ENCODE measurements at regions not wholly inside any gene's neighbourhood (a gene's known extent, or its start where the extent isn't known, plus 50 kb on each side); places are given as distances from the start of the nearest gene placed in this dataset.
A peak's percentile ranks its signal among the peaks of the same experiment; 100 is the strongest.

DNA sequence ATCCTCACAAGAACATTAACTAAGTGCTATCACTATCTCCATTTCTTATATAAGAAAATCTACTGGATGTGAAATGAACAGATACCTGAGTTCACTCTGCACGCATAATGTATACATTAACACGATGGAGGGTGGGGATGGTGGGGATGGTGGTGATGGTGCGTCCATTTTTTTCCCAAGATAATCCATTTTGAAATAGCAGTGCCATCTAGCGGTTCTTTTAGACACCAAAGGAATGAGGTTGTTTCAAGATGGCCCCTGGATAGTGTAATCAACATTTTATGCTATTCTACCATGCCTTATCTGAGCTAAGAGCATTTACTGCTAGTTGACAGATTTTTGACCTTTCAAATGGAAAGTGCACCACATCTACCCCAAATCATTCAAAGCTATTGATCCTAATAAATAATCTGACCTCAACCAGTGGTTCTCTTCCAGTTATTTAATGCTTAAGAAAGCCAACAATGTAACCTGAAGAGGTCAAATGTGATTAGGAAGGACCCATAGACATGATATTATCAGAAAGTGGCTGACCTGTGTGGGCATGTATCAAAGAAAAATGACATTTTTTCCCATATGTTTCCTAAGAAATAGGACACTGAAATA is 714.7 kb upstream of the TENM4 start:
- peak; percentile 17 for DNase-seq (ENCODE audit: low read depth)

DNA sequence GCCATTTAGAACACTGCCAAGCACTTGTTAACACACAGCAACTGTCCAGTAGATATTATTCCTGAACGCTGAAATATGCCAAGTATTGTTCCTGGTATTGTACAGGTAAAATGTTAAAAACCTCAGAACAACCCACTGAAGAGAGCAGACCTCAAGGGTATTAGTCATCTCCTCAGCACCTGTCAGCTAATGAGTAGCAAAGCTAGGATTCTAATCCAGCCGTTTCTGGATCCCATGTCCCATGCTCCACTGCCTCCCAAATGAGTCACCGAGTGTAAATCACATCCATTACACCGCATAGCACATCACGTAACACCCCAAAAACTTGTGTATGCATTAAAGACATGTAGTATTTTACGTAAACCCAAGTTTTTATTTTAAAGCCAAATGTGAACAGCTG is 705.4 kb upstream of the TENM4 start:
- DNase-seq (ENCODE audit: low read depth) = no peak

DNA sequence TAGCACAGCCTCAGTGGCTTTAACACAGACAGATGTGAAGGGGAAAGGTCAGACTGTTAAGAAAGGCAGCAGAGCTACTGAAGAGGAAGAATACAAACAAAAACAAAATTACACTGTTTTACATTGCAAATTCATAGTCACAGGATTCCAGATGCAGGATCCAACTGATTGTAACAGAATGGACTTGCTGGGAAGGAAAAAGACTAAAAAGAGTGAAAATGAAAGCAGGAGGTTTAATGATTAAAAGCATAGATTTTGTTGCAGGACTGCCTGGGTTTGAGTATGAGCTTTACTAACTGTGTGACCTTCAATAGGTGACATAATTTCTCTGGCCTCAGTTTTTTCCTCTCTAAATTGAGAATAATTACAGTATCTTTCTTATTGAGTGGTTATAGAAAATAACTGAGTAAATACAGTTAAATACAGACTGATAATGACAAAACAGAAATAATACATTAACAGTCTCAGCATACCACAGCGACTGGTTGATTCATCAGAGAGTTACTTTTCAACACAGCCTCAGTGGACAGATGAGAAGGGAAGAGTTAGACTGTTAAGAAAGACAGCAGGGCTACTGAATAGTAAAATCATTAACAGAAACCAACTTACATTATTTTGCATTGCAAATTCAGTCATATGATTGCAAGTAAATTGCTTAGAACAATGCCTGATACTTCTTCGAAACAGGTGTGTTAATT is 704.2 kb upstream of the TENM4 start:
- no peak for DNase-seq (ENCODE audit: low read depth)

DNA sequence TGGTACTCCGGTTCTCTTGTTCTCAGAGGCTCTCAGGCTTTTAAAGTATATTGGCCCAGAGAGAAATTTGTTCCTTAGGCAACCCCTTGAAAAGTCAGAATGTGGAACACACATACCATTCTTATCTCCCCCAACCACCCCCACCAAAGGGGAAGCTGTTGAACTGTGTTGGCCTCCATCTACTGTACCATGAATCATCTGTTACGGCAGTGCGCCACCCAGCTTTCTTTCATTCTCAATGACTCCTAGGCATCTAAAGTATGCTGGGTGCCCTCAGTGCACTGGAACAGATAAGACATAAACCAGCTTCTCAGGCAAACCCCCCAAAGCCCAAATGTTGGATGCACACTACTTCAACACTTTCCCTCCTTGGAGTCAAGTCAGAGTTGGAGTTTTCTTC is 696.2 kb upstream of the TENM4 start:
- no peak for DNase-seq (ENCODE audit: low read depth)

DNA sequence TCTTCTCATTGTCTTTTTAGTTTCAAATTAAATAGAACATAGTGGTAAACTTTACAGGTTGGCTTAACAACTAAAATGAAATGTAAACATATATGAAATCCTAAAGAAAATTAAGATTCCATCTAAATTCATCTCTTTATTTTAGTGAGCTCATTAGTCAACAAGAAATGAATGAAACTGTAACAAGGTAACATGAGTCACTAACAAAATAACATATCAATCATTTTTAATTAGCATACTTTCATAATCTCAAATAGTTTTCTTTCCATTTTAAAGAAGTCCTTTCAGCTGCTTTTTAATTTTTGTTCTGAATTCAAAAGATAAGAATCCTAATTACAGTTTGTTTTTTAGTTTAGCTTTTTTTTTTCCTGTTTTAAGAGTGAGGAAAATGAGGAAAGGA is 688.6 kb upstream of the TENM4 start:
- DNase-seq (ENCODE audit: low read depth) = no peak

DNA sequence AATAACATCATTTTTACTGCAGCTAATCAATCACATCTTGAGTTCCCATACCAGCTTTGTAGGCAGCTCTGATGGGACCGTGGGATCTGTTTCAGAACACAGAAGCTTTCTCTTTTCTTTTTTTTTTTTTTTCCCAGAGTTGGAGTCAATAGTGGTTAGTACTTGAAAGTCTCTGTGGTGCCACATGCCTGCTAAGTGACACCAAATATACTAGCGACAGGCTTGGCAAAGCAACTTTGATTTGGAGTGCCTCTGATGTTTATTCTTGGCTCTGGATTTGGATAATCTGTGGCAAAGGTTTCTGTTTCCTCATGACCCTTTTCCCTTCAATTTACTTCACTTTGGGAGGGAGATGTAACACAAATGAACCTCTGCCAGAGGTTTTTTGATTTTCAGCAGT is 681.4 kb upstream of the TENM4 start:
- no peak for DNase-seq (ENCODE audit: low read depth)

DNA sequence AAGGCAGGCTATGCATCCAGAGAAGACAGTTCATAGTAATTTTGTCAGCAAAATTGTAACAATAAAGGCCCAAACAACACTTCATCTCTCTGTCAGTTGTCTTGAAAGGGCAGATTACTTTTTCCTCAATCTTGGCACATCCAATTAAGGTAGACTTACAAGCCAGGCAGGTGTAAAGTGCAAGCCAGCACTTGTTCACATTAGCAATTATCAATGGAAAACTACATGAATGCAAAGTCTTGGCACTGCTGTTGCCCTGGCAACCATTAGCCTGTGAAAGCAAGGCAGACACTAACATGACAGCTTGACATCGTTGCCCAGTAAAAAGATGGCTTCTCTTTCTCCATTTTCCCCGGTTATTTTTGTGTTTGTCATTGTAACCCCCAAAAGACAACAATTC is 677.2 kb upstream of the TENM4 start:
- DNase-seq (ENCODE audit: low read depth) = no peak

DNA sequence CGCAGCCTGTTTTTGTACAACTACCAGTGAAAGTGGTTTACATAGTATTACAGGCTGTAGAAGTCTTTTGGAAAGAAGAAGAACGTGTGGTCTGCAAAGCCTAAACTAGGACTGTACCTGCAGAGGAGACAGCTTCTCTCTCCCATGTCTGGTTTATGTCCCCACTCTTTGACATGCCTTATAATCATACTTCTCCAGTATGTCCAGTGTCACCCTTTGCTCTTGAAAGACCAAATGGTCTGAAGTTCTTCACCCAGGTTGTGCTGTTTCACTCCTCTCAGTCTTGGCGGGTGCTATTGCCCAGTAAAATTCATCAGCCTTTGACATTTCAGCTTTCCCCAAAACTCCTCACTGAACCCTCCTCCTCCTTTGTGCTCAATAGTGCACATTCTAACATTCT is 676.0 kb upstream of the TENM4 start:
- DNase-seq (ENCODE audit: low read depth) = no peak

DNA sequence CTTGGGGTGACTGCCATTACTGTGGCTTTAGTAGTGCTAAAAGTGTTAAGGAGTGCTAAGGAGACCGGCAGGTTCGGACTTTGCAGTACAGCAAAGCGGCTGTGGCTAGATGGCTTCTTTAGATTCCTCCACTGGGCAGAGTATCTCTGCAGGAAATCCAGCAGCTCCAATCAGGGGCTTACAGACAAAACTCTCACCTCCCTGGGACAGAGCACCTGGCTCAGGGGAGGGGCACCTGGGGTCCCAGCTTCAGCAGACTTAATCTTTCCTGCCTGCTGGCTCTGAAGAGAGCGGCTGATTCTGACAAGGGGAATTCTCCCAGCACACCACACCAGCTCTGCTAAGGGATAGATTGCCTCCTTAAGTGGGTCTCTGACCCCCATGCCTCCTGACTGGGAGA is 668.8 kb upstream of the TENM4 start:
- no peak for DNase-seq (ENCODE audit: low read depth)

DNA sequence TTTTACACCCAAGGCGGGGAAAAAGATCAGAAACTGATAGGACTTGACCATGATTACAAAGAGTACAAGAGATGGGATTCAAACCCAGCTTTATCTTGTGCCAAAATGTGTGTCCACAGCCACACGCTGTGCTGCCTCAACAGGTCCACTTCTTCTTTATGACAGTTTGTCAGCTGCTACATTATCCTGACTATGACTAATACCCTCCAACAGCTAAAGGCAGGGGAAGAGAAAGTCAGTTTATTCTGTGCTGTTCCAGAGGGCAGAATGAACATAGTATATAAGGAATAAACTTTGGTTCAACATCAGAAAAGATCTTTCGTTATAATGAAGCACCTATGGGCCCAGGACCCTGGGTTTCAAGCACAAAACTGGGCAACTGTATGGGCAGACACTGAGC is 668.2 kb upstream of the TENM4 start:
- DNase-seq (ENCODE audit: low read depth) = no peak

DNA sequence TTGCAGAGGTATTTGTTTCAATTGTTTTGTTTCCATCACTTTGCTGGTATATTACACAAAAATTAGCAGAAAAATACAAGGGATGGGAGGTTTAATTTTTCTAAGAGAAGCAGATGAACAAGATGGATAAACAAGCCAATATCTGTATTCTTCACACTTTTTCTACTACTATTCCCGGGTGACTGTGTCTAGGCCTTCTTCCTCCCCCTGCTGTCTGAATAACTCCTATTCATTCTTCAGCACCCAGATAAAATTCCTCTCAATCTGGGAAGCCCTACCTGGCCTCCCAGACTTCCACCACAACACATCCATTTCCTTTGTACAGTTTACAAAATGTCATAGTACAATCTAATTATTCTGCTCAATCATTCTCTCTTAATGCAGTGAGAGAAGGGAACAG is 666.6 kb upstream of the TENM4 start:
- DNase-seq (ENCODE audit: low read depth) = no peak

DNA sequence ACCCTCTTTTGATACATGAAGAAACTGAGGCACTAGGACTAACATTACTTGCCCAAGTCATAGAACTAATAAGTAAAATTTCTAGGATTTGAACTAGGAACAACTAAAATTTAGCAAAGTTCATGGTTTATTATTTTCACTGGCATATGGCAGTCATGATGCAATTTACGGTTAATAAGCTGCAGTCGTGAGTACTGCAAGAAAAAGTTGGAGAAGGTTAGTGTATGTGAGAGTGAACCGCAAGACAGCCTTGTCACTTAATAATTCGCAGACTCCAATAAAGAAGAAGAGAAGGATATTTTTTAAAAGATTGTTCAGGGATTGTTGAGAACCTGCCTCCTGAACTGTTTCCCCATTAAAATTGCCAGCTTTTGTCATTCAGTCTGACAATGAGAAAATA is 663.4 kb upstream of the TENM4 start:
- DNase-seq (ENCODE audit: low read depth) = no peak

DNA sequence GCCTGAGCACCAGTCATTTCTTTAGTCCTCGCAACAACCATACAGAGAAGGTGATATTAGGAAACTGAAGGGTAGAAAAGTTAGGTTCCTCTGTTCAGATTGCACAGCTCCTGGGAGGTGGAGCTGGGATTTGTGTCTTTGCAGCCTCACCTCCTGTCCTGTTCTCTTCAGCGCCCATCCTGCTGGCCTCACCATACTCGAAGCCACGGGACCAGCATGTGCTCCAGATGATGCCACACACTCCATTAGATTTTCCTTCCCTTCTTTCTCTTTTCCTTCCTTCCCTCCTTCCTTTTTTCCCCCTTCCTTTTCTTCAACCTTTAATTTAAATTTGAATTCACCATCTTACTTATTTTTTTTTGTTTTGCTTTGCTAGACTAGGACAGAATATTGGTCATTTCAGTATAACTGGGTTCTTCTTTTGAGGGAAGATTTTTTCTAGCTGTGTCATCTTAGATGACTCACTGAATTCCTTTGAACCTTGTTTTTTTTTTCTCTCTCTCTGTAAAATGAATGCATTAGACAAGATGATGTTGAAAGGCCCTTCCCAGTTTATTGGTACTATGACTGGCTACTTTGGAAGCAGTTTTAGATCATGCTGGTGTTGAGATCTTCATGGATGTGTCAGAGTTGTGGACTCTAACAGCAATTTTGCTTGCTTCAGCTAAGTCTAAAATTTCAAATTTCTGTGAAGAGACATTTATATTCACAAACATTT is 662.5 kb upstream of the TENM4 start:
- DNase-seq (ENCODE audit: low read depth) = peak; percentile 95

DNA sequence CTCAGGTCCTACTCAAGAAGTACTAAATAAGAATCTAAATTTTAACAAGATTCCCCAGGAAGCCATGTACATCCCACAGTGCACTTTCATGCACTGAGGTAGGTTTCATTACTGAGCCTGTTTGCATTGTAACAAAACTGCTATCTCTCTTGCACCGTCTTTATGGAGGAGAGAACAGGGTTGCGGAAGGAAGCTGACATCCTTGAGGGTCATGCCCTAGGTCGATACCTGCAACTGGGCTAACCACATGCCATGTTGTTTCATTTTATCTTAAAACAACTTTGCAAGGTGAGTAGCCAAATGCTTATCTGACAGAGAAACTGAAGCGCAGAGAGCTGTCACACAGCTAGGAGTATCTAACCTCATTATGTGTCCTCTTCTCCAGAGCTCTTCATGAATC is 656.3 kb upstream of the TENM4 start:
- DNase-seq (ENCODE audit: low read depth) = no peak

DNA sequence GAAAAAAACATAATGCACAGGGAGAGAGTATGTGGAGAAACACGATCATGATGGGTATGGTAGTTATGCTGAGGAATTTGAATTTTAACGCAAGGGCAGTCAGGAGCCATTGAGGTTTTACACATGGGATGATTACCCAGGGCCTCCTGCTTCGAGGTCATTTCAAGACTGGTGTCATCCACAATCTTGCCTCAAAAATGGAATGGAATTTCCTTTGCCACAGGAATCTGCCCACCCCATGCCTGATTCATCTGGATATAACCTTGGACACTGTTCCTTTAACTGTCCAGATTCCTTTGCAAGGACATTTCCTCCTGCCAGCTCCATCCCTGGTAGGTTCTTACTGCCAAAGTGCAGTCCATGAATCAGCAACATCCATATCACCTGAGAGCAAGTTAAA is 655.9 kb upstream of the TENM4 start:
- peak; percentile 31 for DNase-seq (ENCODE audit: low read depth)

DNA sequence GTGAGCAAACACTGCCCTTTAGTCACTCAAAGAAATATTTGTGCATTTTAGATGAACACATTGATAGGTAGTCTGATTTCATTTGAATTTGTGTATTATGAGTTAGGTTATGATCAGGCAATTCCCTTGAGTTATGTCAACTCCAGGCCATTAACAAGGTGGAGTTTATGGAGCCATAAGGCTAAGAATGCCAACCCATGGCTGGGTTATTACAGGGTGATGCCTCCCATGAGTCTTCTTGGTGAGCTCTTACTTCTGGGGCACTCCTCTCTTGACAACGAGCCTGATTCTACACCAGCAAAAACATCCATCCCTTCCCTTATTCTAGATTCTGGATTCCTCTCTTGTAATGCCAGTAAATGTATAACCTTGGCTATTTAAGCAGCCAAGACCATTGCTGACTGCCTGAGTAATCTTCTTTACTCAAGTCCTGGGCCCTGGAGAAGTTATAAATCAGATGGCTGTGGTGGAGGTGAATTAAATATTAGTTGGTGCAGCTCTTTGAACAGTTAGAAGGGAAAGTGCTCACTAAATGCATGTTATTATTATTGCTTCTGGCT is 645.7 kb upstream of the TENM4 start:
- no peak for DNase-seq (ENCODE audit: low read depth)

DNA sequence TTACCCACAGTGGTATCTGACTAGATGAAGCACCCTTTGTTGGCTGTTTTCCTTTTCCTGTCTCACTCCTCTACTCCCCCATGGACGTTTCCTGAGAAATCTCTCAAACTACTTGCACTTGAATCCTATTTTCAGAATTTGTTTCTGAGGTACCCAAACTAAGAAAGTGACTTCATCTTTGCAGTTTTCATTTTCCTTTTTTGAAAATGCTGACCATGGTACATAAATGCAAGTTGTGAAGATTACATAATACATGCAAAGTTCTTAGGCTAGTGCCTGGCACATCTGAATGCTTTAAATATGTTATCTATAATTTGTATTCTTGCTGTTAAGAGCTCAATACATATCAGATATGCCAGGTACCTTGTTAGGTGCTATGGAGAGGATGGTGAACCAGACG is 644.7 kb upstream of the TENM4 start:
- DNase-seq (ENCODE audit: low read depth) = no peak

DNA sequence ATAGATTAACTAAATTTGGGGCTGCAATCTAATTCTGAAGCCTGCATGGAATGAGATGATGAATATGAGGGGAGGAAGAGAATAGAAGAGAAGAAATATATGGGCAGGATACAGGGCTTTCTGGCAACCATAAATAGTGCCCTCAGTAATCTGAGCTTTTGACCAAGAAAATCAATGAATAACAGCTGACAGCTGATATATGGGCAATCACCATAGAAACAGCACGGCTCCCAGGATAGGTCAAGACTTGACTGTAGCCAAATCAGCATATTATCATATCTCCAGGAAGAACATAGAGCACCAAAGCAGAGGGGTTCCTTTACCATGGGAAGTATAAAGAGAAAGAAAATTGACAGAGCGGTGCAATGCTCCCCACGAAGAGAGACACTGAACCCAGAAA is 643.8 kb upstream of the TENM4 start:
- no peak for DNase-seq (ENCODE audit: low read depth)

DNA sequence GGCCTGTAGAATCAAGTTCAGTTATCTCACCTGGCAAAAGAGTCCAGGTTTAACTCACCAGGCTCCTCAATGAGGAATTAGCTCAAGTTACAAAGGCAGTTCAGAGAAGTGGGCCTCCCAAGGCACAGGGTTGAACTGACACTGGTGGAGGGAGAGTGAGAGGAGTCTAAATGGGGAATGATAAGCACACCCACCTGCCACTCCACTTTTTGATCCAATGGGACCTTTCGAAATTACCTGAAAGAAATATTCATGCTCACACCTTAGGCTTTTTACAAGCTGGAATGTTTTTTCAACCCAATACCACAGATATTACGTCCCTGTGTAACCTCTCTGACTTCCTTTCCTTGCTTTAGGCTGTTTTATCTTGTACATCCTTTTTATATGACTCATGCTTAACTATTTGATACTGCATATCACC is 642.7 kb upstream of the TENM4 start:
- no peak for DNase-seq (ENCODE audit: low read depth)

DNA sequence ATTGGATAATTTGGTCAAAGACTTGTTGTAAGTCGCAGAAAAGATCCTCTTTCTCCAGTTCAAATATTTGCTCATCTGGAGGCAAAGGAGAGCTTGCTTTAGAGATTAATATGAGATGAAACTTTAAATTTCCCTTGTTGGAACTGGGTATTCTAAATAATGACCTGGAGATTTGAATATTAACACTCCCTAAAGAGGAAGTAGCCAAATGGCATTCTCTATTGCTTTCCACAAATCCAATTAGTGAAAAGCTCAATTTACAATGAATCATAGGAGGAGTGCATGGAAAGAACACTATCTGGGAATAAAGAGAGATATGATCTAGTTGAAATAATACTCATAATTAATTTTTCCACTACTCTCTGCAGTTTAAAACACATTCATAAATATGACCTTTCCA is 641.6 kb upstream of the TENM4 start:
- no peak for DNase-seq (ENCODE audit: low read depth)

DNA sequence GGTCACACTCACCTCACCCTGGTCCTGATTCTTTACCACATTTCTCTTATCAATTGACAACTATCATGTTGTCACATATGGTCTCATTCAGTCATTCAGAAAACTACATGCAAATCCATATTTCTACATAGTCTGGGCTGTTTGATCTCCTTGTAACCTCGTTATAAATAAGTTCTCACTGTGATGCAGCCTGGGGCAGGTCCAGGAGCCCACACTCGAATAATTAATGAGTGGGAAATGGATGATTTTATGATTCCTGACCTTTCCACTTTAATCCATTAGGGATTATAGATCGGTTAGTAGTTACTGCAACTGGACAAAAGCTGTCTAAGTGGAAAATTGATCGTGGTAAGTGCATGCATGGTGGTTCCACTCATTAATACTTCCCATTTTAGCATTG is 636.3 kb upstream of the TENM4 start:
- DNase-seq (ENCODE audit: low read depth) = no peak

DNA sequence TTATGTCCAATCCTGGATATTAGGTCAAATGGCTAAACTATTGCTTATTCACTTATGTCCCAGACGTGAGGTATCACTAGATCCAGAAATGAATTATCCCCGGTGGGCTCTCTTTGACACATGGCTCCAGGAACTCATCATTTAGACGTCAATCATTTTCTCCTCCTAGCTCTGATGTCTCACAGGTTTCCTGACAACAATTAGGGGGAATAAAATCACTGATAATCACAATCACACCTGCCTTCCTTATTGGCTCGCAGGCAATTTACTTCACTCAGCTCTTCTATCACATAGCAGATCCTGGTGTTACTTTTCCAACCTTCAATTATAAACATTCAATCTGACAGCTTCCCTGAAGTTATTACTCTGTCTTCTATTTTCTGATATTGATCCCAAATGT is 634.0 kb upstream of the TENM4 start:
- DNase-seq (ENCODE audit: low read depth) = no peak

DNA sequence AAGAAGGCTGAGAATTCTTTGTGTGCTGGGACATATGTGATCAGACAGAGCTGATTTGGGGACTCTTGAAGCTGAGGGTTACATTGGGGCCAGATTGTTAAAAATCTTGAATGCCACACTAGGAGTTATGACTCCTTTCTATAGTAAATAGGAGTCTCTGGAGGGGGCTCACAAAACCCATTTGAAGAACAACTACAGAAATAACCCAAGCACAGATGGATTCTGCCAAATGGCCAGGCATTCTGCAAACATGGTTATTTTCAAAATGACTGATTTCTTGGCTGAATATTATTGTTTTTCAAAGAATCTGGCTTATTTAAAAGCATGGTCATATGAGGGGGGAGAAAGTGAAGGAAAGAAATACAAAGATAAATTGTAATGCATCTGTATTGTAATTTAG is 625.5 kb upstream of the TENM4 start:
- no peak for DNase-seq (ENCODE audit: low read depth)
